ENCODE measurements at regions not wholly inside any gene's neighbourhood (a gene's known extent, or its start where the extent isn't known, plus 50 kb on each side); places are given as distances from the start of the nearest gene placed in this dataset.

DNA sequence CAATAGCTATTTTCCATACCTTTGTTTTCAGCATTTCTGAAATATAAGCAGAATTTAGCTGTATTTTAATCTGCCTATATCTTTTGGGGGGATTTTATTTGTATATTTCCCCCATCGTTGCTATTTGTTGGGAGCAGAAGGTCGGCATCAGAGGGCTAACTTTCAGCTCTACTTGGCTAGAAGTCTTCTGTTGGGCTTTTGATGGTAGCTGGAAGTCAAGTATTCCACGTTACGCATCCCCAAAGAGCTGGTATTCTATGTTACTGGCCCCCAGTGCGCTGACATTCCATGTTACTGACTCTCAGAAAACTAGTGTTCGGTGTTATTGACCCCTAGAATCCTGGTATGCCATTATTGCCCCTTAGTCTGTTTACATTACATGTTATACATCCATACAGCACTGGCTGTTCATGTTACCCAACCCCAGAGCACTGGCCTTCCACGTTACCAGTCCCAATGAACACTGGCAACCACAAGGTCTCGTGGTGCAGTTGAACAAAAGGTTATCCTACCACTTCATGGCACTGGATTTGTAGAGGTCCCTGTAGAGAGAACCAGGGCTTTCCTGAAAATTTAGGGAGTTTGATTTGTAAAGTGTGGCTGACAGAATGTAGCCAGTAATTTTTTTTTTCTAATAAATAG is 278.1 kb upstream of the CD180 start:
- TF ChIP-seq, protein P1, sequence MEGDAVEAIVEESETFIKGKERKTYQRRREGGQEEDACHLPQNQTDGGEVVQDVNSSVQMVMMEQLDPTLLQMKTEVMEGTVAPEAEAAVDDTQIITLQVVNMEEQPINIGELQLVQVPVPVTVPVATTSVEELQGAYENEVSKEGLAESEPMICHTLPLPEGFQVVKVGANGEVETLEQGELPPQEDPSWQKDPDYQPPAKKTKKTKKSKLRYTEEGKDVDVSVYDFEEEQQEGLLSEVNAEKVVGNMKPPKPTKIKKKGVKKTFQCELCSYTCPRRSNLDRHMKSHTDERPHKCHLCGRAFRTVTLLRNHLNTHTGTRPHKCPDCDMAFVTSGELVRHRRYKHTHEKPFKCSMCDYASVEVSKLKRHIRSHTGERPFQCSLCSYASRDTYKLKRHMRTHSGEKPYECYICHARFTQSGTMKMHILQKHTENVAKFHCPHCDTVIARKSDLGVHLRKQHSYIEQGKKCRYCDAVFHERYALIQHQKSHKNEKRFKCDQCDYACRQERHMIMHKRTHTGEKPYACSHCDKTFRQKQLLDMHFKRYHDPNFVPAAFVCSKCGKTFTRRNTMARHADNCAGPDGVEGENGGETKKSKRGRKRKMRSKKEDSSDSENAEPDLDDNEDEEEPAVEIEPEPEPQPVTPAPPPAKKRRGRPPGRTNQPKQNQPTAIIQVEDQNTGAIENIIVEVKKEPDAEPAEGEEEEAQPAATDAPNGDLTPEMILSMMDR (IDR thresholded peaks at IDR 0.05; ENCODE audit: insufficient read depth, low read length, poor library complexity, severe bottlenecking): no peak
- no peak for TF ChIP-seq EZH2phosphoT487 (conservative IDR thresholded peaks at IDR 0.05; ENCODE audit: low read length)
